HepG2 (cell line): ENCODE measurements at regions not wholly inside any gene's neighbourhood (a gene's known extent, or its start where the extent isn't known, plus 50 kb on each side); places are given as distances from the start of the nearest gene placed in this dataset.

Source experiments
- ATAC-seq: fragments of 200-7000 bp; cut with Tn5 transposase; 3 replicates; pipeline ENCODE4 v1.9.1; 2020; ENCODE audit warnings: mild to moderate bottlenecking, moderate library complexity
- BruUV-seq: library from RNA; stranded (reverse); fragments of 400-500 nt; replicated peaks from 2 replicates; lab custom pipeline; 2021; lab: Mats Ljungman, UMichigan
- CTCF ChIA-PET: fragments of 300-600 bp; formaldehyde crosslinking; extraction: SDS; loops from one replicate; lab custom pipeline; 2021; ENCODE audit warnings: low total read pairs, inconsistent platforms, low intra/inter-chr PET ratio; lab: Yijun Ruan, JAX
- POLR2A ChIA-PET: fragments of 350-600 bp; sonication (Branson Sonifier 250); formaldehyde crosslinking; loops from one replicate; lab custom pipeline; 2020; ENCODE audit warnings: antibody characterized with exemption, inconsistent platforms; lab: Yijun Ruan, JAX
- DNase-seq: peaks from one replicate; pipeline ENCODE4 v3.0.0-alpha.2; 2015; ENCODE audit warnings: low spot score
- FAIRE-seq: peaks from 3 replicates; lab custom pipeline; 2011; peaks lifted over from hg19 to GRCh38; lab: Jason Lieb, UNC
- H2AFZ ChIP-seq: one replicate; pipeline ENCODE4 v1.6.1; 2011; ENCODE audit warnings: low read length, inconsistent platforms
- H3K27ac ChIP-seq: fragments of 300-600 bp; 3 replicates; pipeline ENCODE4 v1.8.0; 2011; ENCODE audit warnings: mixed run types, mild to moderate bottlenecking, mixed read lengths, low read length, inconsistent platforms; ENCODE audit not compliant: insufficient read depth; ENCODE audit errors: extremely low read length
- H3K27me3 ChIP-seq, 2 experiments: fragments of 200-600 bp in 1 of 2; 2 replicates in 1 of 2; 3 replicates in 1 of 2; pipeline versions ENCODE4 v1.6.0 to v1.8.0; 2011; ENCODE audit warnings: low read length in 2 of 2, mild to moderate bottlenecking in 2 of 2, moderate library complexity in 2 of 2, inconsistent platforms in 1 of 2; ENCODE audit not compliant: insufficient read depth in 2 of 2, control insufficient read depth in 1 of 2
- H3K36me3 ChIP-seq, 2 experiments: fragments of 200-600 bp in 1 of 2; replicated peaks in 1 of 2; 2 replicates in 1 of 2; 3 replicates in 1 of 2; pipeline versions ENCODE4 v1.5.1 to v1.8.0; 2011; ENCODE audit warnings: low read length in 2 of 2, inconsistent platforms in 1 of 2; ENCODE audit not compliant: insufficient read depth in 2 of 2, control insufficient read depth in 1 of 2
- H3K4me1 ChIP-seq: 2 replicates; pipeline ENCODE4 v1.5.1; 2012; ENCODE audit warnings: low read length, inconsistent platforms; ENCODE audit not compliant: insufficient read depth
- H3K4me2 ChIP-seq: 2 replicates; pipeline ENCODE4 v1.6.0; 2011; ENCODE audit warnings: low read depth, low read length, inconsistent platforms
- H3K4me3 ChIP-seq, 3 experiments: fragments of 200-600 bp in 1 of 3; sonication (generic), shearing (Covaris generic) in 1 of 3; replicated peaks in 1 of 3; 2 replicates each; pipeline ENCODE4 v1.5.1; 2011 to 2016; ENCODE audit warnings: low read length in 3 of 3, inconsistent platforms in 2 of 3, low read depth in 2 of 3, mild to moderate bottlenecking in 2 of 3, control low read depth in 1 of 3, mixed read lengths in 1 of 3; ENCODE audit not compliant: insufficient read depth in 1 of 3
- H3K79me2 ChIP-seq: one replicate; pipeline ENCODE4 v1.6.1; 2011; ENCODE audit warnings: low read length, inconsistent platforms; ENCODE audit not compliant: insufficient read depth
- H3K9ac ChIP-seq: 2 replicates; pipeline ENCODE4 v1.6.0; 2011; ENCODE audit warnings: mild to moderate bottlenecking, low read depth, low read length, inconsistent platforms; ENCODE audit not compliant: insufficient read depth
- H3K9me3 ChIP-seq: 2 replicates; pipeline ENCODE4 v1.5.1; 2012; ENCODE audit warnings: mild to moderate bottlenecking, low read length
- H4K20me1 ChIP-seq: 2 replicates; pipeline ENCODE4 v1.6.0; 2011; ENCODE audit warnings: inconsistent platforms, mild to moderate bottlenecking, low read length, moderate library complexity; ENCODE audit not compliant: insufficient read depth
- ADNP ChIP-seq: sonication (generic); formaldehyde crosslinking; IDR thresholded peaks from 2 replicates; pipeline ENCODE4 v1.4.0; 2020; ENCODE audit warnings: missing genetic modification reagents
- ARNTL ChIP-seq: sonication (generic); formaldehyde crosslinking; IDR thresholded peaks from 2 replicates; pipeline ENCODE4 v1.4.0; 2020; ENCODE audit warnings: mild to moderate bottlenecking, missing genetic modification reagents
- CBX5 ChIP-seq: sonication (generic); formaldehyde crosslinking; IDR thresholded peaks from 2 replicates; pipeline ENCODE4 v1.4.0; 2020; ENCODE audit warnings: missing genetic modification reagents, borderline replicate concordance
- E2F1 ChIP-seq: sonication (generic); formaldehyde crosslinking; IDR thresholded peaks from 2 replicates; pipeline ENCODE4 v1.5.0; 2020; ENCODE audit warnings: missing genetic modification reagents
- FOXA1 ChIP-seq, 2 experiments: fragments of 450-650 bp in 1 of 2; sonication (generic) in 1 of 2; formaldehyde crosslinking in 1 of 2; IDR thresholded peaks; 2 replicates each; pipeline versions ENCODE4 v1.4.0 to v1.6.1; 2016 to 2020; ENCODE audit warnings: missing genetic modification reagents in 1 of 2
- HMG20A ChIP-seq: IDR thresholded peaks from 2 replicates; pipeline ENCODE4 v1.6.1; 2016; ENCODE audit warnings: borderline replicate concordance
- KLF15 ChIP-seq: sonication (generic); formaldehyde crosslinking; IDR thresholded peaks from 2 replicates; pipeline ENCODE4 v1.8.1; 2023; ENCODE audit warnings: borderline replicate concordance, mild to moderate bottlenecking, inconsistent platforms, missing genetic modification reagents, mixed read lengths
- MIER3 ChIP-seq: IDR thresholded peaks from 2 replicates; pipeline ENCODE4 v1.6.1; 2016; ENCODE audit warnings: missing compliant biosample characterization, borderline replicate concordance
- MXD1 ChIP-seq: sonication (generic); formaldehyde crosslinking; IDR thresholded peaks from 2 replicates; pipeline ENCODE4 v1.4.0; 2020; ENCODE audit warnings: mild to moderate bottlenecking, missing genetic modification reagents
- NFKB2 ChIP-seq: sonication (generic); formaldehyde crosslinking; IDR thresholded peaks from 2 replicates; pipeline ENCODE4 v1.4.0; 2020; ENCODE audit warnings: missing genetic modification reagents, borderline replicate concordance
- PCBP1 ChIP-seq: fragments of 200-400 bp; formaldehyde crosslinking; IDR thresholded peaks from 2 replicates; pipeline ENCODE4 v1.6.1; 2017; ENCODE audit warnings: mild to moderate bottlenecking, low read depth, low read length, borderline replicate concordance
- SAFB2 ChIP-seq: sonication (generic); formaldehyde crosslinking; IDR thresholded peaks from 2 replicates; pipeline ENCODE4 v1.5.1; 2020; ENCODE audit warnings: missing genetic modification reagents, low read depth, mild to moderate bottlenecking, borderline replicate concordance
- XBP1 ChIP-seq: sonication (generic); formaldehyde crosslinking; IDR thresholded peaks from 2 replicates; pipeline ENCODE4 v1.5.0; 2020; ENCODE audit warnings: missing genetic modification reagents
- ZBTB21 ChIP-seq: sonication (generic); formaldehyde crosslinking; IDR thresholded peaks from 2 replicates; pipeline ENCODE4 v1.4.0; 2020; ENCODE audit warnings: missing genetic modification reagents
- ZNF234 ChIP-seq: sonication (generic); formaldehyde crosslinking; conservative IDR thresholded peaks from 2 replicates; pipeline ENCODE4 v1.5.1; 2020; ENCODE audit warnings: mild to moderate bottlenecking, missing genetic modification reagents
- ZNF282 ChIP-seq: fragments of 450-650 bp; IDR thresholded peaks from 2 replicates; pipeline ENCODE4 v1.6.1; 2018; ENCODE audit not compliant: partially characterized antibody
- ZNF33A ChIP-seq: sonication (generic); formaldehyde crosslinking; IDR thresholded peaks from 2 replicates; pipeline ENCODE4 v1.5.1; 2020; ENCODE audit warnings: missing genetic modification reagents, mild to moderate bottlenecking, moderate library complexity, borderline replicate concordance
- ZNF451 ChIP-seq: sonication (generic); formaldehyde crosslinking; IDR thresholded peaks from 2 replicates; pipeline ENCODE4 v1.5.0; 2020; ENCODE audit warnings: mild to moderate bottlenecking, missing genetic modification reagents
- ZNF629 ChIP-seq: sonication (generic); formaldehyde crosslinking; conservative IDR thresholded peaks from 2 replicates; pipeline ENCODE4 v1.5.0; 2020; ENCODE audit warnings: missing genetic modification reagents
- ZNF652 ChIP-seq: IDR thresholded peaks from 2 replicates; pipeline ENCODE4 v1.6.1; 2016; ENCODE audit warnings: low read depth, borderline replicate concordance
- ZNF878 ChIP-seq: sonication (generic); formaldehyde crosslinking; IDR thresholded peaks from 2 replicates; pipeline ENCODE4 v1.8.1; 2023; ENCODE audit warnings: mild to moderate bottlenecking, missing genetic modification reagents, moderate library complexity
- WGBS: methylation state at CpG from one replicate; pipeline ENCODE4 v1.1.6; 2017; ENCODE audit warnings: low lambda C conversion rate; 5-methylcytosine and 5-hydroxymethylcytosine counted together
- in situ Hi-C: cut with HindIII; loops from 2 replicates; pipeline ENCODE4 v1.10.0; 2017; ENCODE audit warnings: low pct_unique_long_range_greater_than_20kb; ENCODE audit not compliant: extremely low pct_ligation_motif_present
- intact Hi-C: fragments of 100-400 bp; cut with micrococcal nuclease; formaldehyde crosslinking; loops from one replicate; pipeline ENCODE4 v1.10.0; 2022; ENCODE audit not compliant: unreplicated experiment

- H3K27me3 ChIP-seq, result no peaks in the 10 kb centered on the region
- TF ChIP-seq PCBP1, result no peak
- TF ChIP-seq MIER3 (CRISPR knock-in tag), result no peak
- TF ChIP-seq ZBTB21 (CRISPR knock-in tag), result no peak
- TF ChIP-seq ZNF652 (CRISPR knock-in tag), result no peak
- TF ChIP-seq ZNF282, result no peak
- H3K27ac ChIP-seq, result no peak overlapping the region
- no peaks in the 10 kb centered on the region for H4K20me1 ChIP-seq
- H3K4me1 ChIP-seq, result no peaks in the 10 kb centered on the region
- no TSS peak for BruUV-seq
- DNase-seq, result no peak
- no peak overlapping the region for H3K9ac ChIP-seq
- no peak overlapping the region for H2AFZ ChIP-seq
- H3K4me3 ChIP-seq, result no peak overlapping the region
- intact Hi-C loops, result no loop called here
- in situ Hi-C loops, result no loop called here
- ATAC-seq, result no peak
- WGBS, result 33% methylated on average over 3 of the region's 8 CpGs
- no peak overlapping the region for H3K4me2 ChIP-seq
- ChIA-PET POLR2A (no interaction called here), CTCF (no interaction called here)
- H3K79me2 ChIP-seq, result no peaks in the 10 kb centered on the region
- no peaks in the 10 kb centered on the region for H3K36me3 ChIP-seq
- H3K9me3 ChIP-seq, result no peaks in the 10 kb centered on the region
- no peak for FAIRE-seq
Measured at GRCh38 chr9:89826186-89826585, 221.4 kb downstream of the GADD45G start.

GRCh38 chr9:89829346-89829745, 224.5 kb downstream of the GADD45G start:
- in situ Hi-C loops (no loop called here), intact Hi-C loops (no loop called here)
- Histone ChIP-seq H3K9me3 (no peaks in the 10 kb centered on the region), H3K27me3 (no peaks in the 10 kb centered on the region), H3K4me2 (no peak overlapping the region), H3K4me3 (no peak overlapping the region), H4K20me1 (no peaks in the 10 kb centered on the region), H3K27ac (no peak overlapping the region), H2AFZ (no peak overlapping the region), H3K79me2 (no peaks in the 10 kb centered on the region), H3K4me1 (no peaks in the 10 kb centered on the region), H3K36me3 (no peaks in the 10 kb centered on the region), H3K9ac (no peak overlapping the region)
- POLR2A ChIA-PET, result no interaction called here
- CTCF ChIA-PET, result no interaction called here
- 22% methylated on average over 3 of the region's 4 CpGs for WGBS
- TF ChIP-seq NFKB2 (CRISPR knock-in tag) (no peak), FOXA1 (IDR thresholded peaks at IDR 0.05) (no peak), FOXA1 (CRISPR knock-in tag; IDR thresholded peaks at IDR 0.05) (no peak), SAFB2 (CRISPR knock-in tag) (no peak), ZNF451 (no peak), ZNF629 (CRISPR knock-in tag) (no peak), ARNTL (CRISPR knock-in tag) (no peak), ZNF878 (no peak), XBP1 (CRISPR knock-in tag) (no peak), CBX5 (CRISPR knock-in tag) (no peak), ZNF234 (CRISPR knock-in tag) (no peak), E2F1 (CRISPR knock-in tag) (no peak), ADNP (CRISPR knock-in tag) (no peak), MXD1 (CRISPR knock-in tag) (no peak), ZNF33A (CRISPR knock-in tag) (no peak), KLF15 (CRISPR knock-in tag) (no peak), HMG20A (CRISPR knock-in tag) (no peak)
- FAIRE-seq (no peak), ATAC-seq (no peak), DNase-seq (no peak)
- no TSS peak for BruUV-seq
